Jurkat, Clone E6-1 (cell line): ENCODE measurements at regions not wholly inside any gene's neighbourhood (a gene's known extent, or its start where the extent isn't known, plus 50 kb on each side); places are given as distances from the start of the nearest gene placed in this dataset.
"Not testable (repeated sequence)": the region's sequence is repeated elsewhere in the genome, so short reads cannot be mapped to it uniquely, and the experiment has no call there.

Source experiments
- DNase-seq: peaks from one replicate; pipeline ENCODE4 v3.0.0-alpha.2; 2011; ENCODE audit warnings: low read depth, low spot score
- H3K4me3 ChIP-seq: 2 replicates; pipeline ENCODE4 v1.5.1; 2011; ENCODE audit warnings: mild to moderate bottlenecking, low read length, control low read depth, moderate library complexity

DNA sequence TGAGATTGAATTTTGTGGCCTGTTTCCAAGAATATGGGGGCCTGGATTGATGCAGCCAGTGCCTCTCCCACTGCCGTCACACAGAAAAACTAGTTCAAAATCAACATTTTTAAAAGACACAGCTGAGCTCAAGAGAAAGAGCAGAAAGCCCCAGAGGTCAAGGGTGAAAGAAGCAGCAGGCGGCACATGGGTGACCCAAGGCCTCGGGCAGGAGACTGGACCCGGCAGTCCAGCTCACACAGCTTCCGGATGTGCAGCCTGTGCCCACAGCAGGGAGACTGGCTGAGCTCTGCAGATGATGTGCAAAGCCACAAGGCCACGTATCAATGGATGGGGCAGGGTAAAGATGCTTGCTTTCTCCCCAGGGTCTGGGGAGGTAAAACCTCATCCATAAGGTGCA, 50.4 kb upstream of the RNF32 start:
- H3K4me3 ChIP-seq, result no peak overlapping the region
- no peak for DNase-seq

DNA sequence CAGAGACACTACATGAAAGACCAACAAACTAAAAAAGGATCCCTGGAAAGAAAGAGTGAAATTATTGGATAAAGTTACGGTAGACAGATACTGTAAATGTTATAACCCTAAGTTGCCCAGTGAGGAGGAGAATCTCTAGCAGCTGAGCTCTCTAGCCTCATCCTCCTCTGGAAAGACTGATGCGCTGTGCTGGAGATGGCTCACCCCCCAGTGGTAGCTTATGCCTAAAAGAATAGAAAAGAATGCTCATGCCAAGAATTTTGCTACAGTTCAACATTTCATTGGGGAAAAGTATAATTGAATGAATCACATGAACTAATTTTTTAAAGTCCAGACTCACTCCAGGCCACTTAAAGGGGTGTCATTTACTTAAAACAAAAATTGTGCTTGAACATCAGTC, 50.8 kb upstream of the RNF32 start:
- DNase-seq, result no peak
- no peak overlapping the region for H3K4me3 ChIP-seq

DNA sequence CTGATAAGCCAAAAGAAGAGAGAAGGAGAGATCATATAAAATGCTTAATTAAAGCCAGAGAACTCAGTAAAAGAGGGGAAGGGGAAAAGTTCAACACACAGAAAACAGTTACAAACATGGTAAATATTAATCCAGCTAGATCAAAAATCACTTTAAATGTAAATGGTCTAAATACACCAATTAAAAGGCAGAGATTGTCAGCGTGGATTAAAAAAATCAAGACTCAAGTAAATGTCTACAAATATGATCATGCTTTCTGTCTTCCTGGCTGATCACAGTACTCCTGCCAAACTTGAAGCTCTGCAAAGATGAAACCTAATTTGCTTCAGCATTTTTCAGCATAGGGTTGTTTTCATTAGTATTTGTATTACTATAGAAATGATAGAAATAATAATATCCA, 54.6 kb upstream of the RNF32 start:
- H3K4me3 ChIP-seq, result no peak overlapping the region
- no peak for DNase-seq

DNA sequence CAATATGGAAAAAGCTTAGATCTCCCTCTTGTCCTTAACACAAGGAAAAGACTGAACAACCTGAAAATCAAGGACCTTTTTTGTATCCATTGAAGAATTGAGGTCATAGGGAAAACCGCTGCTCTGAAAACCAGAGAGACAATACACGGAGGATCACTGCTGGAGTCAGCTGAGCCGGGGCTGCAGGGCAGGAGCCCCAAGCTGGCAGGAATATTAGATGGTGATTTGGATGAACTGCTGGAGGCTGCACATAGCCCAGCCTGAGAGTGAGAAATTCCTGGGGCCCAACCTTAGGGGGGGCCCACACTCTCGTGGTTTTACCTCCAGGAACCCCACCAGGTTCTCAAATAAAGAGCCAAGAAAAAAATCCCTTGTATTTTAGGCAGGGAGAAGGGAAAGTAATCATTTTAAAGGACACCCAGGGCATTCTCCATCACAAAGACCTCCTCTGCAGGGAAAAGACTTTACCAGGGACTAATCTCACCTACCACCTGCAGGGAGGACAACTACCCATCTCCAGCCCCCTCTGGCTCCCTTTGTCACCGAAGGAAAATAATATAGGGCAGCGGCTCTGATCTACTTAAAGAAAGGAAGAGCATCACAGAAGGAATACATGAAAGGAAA, 55.4 kb upstream of the RNF32 start:
- no peak for DNase-seq
- H3K4me3 ChIP-seq, result no peak overlapping the region

DNA sequence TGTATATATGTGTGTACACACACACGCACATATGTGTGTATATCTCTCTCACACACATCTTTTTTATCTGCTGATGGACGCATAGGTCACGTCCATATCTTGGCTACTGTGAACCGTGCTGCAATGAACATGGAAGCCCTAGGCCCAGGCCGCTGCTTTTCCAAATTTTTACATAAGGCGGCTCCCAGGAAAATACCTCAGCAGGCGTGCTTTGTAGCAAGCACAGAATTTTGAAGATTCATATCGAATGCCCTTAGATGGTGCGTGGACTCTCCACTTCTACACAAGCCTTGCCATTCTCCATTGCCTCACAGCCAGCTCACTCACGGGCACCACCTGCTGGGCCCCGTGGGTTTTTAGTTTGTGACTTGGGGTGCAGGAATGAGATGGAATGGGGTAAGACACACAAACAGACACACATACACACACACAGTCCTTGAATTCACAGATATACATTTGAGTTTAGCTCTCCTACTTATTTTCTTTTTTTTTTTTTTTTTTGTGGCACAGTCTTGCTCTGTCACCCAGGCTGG, 57.9 kb upstream of the RNF32 start:
- no peak for DNase-seq
- H3K4me3 ChIP-seq, result no peak overlapping the region

DNA sequence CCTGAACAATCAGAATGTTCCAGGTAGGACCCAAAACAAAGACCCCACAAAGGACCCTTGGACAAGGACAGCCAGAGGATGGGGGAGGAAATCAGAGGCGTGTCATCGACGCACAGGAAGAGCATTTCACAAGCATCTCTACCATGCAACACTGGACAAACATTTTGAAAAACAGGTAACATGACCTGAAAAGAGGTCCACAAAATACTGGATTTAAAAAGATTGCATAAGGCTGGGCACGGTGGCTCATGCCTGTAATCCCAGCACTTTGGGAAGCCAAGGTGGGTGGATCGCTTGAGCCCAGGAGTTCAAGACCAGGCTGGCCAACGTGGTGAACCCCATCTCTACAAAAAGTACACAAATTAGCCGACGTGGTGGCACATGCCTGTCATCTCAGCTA, 60.5 kb upstream of the RNF32 start:
- no peak for DNase-seq
- no peak overlapping the region for H3K4me3 ChIP-seq

DNA sequence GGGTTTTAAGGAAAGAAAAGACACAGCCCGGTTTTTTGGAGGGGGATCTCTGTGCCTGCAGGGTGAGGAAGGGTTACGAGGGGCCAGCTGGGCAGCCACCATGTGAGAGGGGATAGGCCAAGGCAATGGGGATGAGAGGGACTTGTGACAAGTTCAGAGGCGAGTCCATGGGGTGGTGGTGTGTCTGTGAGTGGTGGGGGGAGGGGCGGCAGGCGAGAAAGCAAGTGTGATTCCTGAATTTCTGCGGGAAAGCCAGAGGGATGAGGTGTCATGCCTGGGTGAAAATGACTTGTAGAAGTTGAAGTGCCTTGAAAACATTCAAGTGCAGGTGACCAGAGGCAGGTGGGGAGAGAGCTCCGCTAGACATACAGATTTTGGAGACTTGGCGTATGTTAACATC, 61.0 kb upstream of the RNF32 start:
- DNase-seq, result no peak
- no peak overlapping the region for H3K4me3 ChIP-seq

DNA sequence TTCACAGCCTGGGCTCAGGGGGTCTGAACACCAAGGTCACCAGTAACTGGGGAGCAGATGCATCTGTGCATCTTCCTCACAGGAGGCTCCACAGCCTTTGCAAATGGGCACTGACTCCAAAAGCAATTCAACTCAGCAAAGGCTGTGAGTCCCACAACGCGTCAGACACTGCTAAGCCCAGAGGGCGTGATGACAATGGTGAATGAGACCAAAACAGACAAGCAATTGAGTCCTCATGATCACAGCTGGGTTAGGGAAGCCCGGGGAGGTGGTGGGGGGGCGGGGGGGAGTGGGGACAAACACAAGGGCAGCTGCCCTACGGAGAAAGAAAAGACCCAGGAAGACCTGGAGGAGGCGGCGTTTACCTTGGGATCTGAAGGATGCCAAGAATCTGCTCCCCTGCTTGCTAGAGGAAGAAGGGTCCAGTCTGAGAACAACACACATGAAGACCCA, 61.6 kb upstream of the RNF32 start:
- no peak overlapping the region for H3K4me3 ChIP-seq
- DNase-seq, result no peak

DNA sequence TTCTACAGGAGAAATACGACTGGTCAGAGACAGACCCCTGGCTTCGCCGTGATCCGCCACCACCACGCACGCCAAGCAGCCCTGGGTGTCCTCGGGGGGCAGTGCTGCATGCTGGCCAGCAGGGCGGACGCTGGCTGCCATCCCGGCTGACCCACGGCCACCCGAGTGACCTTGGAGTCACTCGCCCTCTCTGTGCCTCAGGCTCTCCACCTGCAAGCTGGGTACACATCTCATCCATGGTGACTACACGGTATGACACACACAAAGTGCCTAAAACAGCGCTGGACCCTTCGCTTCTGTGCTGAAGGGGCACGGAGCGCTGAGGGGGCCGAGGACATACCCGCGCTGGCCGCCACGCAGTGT, 62.0 kb upstream of the RNF32 start:
- DNase-seq, result no peak
- H3K4me3 ChIP-seq, result no peak overlapping the region

DNA sequence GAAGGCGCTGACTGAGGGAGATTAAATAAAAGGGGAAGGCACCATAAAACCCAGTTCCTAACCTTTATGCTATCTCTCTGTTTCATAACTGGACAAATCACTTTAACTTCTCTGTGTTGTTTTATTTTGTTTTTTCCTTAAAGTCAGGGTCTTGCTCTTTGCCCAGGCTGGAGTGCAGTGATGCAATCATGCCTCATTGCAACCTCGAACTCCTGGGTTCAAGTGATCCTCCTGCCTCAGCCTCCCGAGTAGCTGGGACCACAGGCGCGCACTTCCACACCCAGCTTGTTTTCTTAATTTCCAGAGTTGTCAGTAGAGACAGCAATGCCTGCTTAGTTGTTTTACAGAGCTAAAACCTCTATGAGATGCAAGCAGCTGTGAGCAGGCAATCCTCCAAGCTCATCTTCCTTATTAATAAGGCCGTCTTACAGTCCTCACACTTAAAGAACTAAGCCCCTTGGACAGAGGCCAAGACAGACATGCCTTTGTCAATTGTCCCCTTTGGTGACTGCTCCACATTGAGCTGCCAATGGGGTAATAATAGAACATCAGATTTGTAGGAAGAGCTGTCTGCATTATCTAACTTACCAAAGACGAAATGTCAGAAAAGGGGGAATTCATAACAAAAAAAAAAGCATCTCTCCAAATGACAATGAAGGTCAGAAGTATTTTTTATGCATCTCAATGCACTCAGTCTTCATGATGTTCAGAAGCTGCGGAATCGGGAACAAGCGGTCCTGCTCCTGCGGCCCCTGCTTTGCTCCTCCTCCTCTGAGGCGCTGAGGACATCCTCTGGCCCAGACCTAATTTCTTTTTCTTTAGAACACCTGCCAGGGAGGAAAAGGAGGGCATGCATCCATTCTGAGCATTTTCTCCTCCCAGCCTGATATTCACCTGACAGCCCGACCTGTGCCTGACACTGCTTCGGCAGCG, 62.7 kb upstream of the RNF32 start:
- H3K4me3 ChIP-seq, result no peak overlapping the region
- no peak for DNase-seq

DNA sequence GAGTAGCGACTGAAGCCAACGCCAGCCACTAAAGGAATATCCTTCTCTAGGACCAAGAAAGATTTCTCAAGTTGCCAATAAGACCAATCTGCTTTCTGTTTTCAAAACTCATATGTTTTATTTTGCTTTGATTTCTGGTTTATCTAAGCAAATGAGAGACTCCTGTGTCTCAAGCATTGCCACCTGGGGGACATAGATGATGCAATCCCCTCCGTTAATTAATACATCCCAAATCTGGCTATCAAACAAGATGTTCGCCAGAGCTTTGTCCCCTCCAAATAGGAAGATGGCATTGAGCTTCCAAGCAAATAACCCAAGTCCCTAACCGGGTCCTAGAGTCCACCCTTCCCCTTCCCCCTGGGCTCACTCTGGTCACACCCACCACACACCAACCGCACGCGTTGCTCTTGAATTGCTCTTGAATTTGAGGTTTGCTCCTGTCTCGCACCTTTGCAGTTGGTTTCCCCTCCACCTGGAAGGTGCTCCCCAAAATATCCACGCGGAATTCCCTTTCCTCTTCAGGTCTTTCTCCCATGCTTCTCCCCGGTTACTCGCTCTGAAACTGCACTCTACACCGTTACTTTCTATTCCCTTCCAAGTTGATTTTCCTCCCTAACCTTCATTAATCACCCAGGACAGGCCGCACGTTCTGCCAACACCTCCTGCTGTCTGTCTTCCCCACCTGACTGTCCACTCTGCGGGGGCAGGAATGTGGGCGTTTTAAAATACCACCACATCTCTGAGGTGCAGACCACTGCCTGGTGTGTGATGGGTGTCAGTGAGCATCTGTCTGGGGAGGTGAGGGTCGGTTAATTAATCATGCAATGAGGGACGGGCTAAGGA, 64.1 kb upstream of the RNF32 start:
- DNase-seq, result no peak
- no peak overlapping the region for H3K4me3 ChIP-seq

DNA sequence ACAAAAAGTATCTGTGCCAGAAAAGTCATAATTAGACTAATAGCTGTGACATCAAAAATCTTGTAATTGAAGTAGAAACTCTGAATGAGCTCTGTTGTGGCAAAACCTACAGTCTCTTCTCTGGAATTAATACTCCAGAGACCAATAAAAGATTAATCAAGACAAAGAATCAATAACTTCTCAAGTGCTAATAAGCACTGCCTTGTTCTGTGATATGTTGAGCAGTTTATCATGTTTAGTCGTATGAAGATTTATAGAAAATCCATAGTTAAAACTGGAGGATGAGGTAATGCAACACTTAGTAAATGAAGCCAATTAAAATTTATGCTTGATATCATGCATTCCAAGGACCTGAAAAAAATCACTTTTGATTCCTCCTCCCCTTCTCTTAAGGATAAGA, 72.3 kb upstream of the RNF32 start:
- DNase-seq, result no peak
- no peak overlapping the region for H3K4me3 ChIP-seq

DNA sequence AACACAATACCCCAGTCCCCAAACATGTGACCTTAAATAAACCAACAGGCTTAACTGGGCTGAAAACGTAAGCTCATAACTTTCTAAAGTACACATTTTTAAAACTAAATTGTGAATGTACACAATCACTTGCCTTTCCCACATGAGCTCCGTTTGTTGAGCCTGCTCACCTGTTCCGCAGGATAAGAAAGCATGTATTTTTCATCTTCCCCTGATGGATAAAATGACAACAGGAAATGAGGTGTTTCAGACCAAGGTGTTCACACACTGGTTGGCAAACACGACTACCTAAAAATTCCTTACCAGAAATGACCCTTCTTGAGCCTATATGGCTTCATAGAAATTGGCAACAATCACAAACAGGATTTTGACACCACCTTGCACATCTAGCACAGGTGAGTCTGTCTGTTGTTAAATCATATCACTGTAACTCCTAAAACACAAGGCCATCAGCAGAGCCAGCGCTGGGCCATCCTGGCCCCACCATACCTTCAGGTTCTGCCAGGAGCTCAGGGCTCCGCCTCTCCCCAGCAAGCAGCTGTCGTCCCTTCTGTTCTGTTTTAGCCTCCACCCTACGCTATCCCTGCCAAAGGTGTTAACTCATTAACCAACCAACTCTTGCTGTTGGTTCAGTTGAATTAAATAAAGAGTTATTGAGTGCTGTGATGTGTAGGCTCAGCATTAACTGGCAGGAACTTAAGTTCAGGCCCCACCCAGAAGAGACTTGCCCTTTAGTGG, 73.6 kb upstream of the RNF32 start:
- H3K4me3 ChIP-seq, result no peak overlapping the region
- DNase-seq, result no peak

DNA sequence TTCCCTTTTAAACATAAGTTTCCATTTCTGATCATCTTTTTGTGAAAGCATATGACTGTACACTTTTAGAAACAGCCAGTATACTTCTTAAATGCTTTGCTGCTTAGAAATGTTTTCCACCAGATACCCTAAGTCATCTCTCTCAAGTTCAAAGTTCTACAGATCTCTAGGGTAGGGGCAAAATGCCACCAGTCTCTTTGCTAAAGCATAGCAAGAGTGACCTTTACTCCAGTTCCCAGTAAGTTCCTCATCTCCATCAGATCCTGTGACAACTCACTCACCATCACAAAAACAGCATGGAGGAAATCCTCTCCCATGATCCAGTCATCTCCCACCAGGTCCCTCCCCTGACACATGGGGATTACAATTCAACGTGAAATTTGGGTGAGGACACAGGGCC, 75.6 kb upstream of the RNF32 start:
- DNase-seq, H3K4me3 ChIP-seq: not testable (repeated sequence)

DNA sequence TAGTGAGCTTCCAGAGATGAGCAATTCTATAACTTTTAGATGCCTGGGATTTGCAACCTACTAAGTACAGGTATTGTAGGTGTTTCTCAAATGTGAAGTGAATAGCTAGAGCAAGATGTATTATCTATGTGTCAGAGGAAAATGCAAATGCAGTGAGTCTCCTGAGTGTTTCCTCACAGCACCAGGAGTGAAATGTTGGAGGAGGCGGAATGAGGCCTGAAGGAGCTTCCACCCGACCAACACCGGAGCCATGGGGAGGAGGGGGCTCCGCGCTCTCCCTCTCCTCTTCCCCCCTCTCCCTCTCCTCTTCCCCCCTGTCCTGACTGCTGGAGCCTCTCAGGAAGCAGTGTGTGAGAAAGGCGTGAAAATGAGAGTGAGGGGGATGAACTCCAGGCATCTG, 79.9 kb upstream of the RNF32 start:
- DNase-seq, result no peak
- no peak overlapping the region for H3K4me3 ChIP-seq

DNA sequence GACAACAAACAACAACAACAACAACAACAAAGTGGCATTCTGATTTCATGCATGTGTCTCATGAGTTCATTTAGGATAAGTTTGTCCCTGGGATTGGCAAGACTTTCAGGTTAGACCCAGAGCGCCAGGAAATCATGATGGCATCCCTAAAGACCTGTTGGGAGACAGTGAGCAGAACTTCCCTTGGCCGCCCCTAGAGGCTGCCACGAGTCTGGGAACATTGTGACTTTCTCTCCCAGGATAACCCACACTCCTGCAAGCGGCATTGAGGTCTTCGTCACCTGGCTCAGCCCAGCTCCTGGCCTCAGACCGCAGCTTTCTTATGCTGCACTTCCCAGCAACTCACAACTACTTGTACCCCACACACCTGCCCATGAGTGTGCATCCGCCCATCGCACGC, 80.5 kb upstream of the RNF32 start:
- no peak overlapping the region for H3K4me3 ChIP-seq
- DNase-seq, result no peak

DNA sequence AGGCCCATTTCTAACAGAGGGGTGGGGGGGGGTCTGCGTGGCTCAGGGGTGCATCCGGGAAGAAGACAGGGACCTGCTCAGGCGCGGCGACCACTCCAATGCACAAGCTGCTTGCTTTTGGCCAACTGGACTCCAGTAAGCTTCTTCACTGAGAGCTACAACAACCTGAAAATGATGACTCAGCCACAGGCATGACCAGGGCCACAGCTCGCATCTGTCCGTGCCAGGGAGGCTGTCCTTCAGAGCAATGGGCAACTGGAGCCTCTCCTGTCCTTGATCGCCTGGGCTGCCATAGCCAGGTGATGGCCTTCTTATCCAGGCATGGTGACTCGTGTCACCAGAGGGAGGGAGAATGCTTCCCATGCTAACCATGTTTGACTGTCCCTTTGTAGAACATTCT, 81.6 kb upstream of the RNF32 start:
- DNase-seq, result no peak

DNA sequence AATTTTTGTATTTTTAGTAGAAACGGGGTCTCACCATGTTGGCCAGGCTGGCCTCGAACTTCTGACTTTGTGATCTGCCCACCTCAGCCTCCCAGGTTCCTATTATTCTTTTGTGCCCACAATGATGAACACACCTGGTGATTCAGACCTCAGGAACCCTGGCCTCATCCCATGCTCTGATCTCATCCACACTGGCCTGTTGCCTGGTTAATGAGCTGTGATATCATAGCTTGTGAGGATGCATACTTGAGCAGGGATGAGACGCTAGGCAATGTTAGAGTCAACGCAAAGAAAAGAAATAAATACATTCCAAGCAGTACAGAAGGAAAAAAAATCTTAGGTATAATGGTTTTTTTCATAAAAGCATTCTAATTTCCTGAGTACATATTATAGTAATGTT, 82.4 kb upstream of the RNF32 start:
- H3K4me3 ChIP-seq, result no peak overlapping the region
- no peak for DNase-seq

More for the DNA sequence above, 81.6 kb upstream of the RNF32 start:
- no peak overlapping the region for H3K4me3 ChIP-seq

DNA sequence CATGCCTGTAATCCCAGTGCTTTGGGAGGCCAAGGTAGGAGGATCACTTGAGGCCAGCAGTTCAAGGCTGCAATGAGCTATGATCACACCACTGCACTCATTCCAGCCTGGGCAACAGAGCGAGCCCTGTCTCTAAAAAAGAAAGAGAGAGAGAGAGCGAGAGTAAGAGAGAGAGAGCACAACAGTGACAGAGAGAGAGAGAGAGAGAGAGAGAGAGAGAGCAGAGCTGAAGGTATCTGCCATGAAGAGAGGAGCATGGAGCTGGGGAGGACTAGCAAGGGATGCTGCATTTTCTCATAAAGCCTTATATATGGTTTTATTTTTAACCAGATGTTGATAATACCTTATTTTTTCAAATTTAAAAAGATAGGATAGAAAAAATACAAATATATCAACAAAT, 84.5 kb upstream of the RNF32 start:
- DNase-seq, result no peak
- no peak overlapping the region for H3K4me3 ChIP-seq
